CD4-positive, alpha-beta T cell (primary cell): ENCODE measurements at regions not wholly inside any gene's neighbourhood (a gene's known extent, or its start where the extent isn't known, plus 50 kb on each side); places are given as distances from the start of the nearest gene placed in this dataset.
A peak's percentile ranks its signal among the peaks of the same experiment; 100 is the strongest.

Experiments
- ATAC-seq: fragments of 200-7000 bp; cut with Tn5 transposase; one replicate; pipeline ENCODE4 v1.10.0; 2022; ENCODE audit warnings: mild to moderate bottlenecking; ENCODE audit not compliant: poor library complexity
- CTCF ChIA-PET: fragments of 350-600 bp; sonication (Branson Sonifier 250); formaldehyde crosslinking; loops from one replicate; lab custom pipeline; 2021; ENCODE audit warnings: antibody characterized with exemption, inconsistent platforms; lab: Charles Lee
- POLR2A ChIA-PET: fragments of 350-600 bp; sonication (Branson Sonifier 250); formaldehyde crosslinking; loops from one replicate; lab custom pipeline; 2021; ENCODE audit warnings: antibody characterized with exemption, inconsistent platforms; lab: Charles Lee
- DNase-seq, 14 experiments: peaks; one replicate each; pipeline ENCODE4 v3.0.0-alpha.2; 2013 to 2020; ENCODE audit warnings: mixed read lengths in 2 of 14
- H3K27ac ChIP-seq, 2 donors: one replicate each; pipeline versions ENCODE4 v1.5.1 to v1.7.0; 2013; ENCODE audit warnings: low read length in 2 of 2, low read depth in 1 of 2, mild to moderate bottlenecking in 1 of 2
- H3K27me3 ChIP-seq, 2 experiments: 1 replicate in 1 of 2; 2 replicates in 1 of 2; pipeline versions ENCODE4 v1.6.1 to v1.7.0; 2013; ENCODE audit warnings: low read length in 2 of 2, control low read depth in 1 of 2, mild to moderate bottlenecking in 1 of 2, moderate library complexity in 1 of 2; ENCODE audit not compliant: insufficient read depth in 2 of 2, control insufficient read depth in 1 of 2
- H3K36me3 ChIP-seq: one replicate; pipeline ENCODE4 v1.6.1; 2013; ENCODE audit warnings: low read length, control low read depth; ENCODE audit not compliant: insufficient read depth
- H3K4me1 ChIP-seq: one replicate; pipeline ENCODE4 v1.6.1; 2013; ENCODE audit warnings: low read length, control low read depth; ENCODE audit not compliant: insufficient read depth
- H3K4me3 ChIP-seq: one replicate; pipeline ENCODE4 v1.5.1; 2013; ENCODE audit warnings: mild to moderate bottlenecking, low read length, moderate library complexity
- H3K9me3 ChIP-seq, 2 experiments: 1 replicate in 1 of 2; 2 replicates in 1 of 2; pipeline versions ENCODE4 v1.6.1 to v1.7.0; 2013; ENCODE audit warnings: low read length in 2 of 2, mild to moderate bottlenecking in 2 of 2, control low read depth in 1 of 2, moderate library complexity in 1 of 2; ENCODE audit not compliant: control insufficient read depth in 1 of 2, insufficient read depth in 1 of 2
- H3K27ac Mint-ChIP-seq: one replicate; pipeline ENCODE4 v1.8.0; 2020; ENCODE audit warnings: mixed read lengths
- H3K27me3 Mint-ChIP-seq: one replicate; pipeline ENCODE4 v1.8.0; 2021; ENCODE audit warnings: mixed read lengths
- H3K36me3 Mint-ChIP-seq: one replicate; pipeline ENCODE4 v1.8.0; 2021; ENCODE audit warnings: low read depth, mixed read lengths
- H3K4me1 Mint-ChIP-seq: one replicate; pipeline ENCODE4 v1.8.0; 2021; ENCODE audit warnings: low read depth, mixed read lengths
- H3K4me3 Mint-ChIP-seq: one replicate; pipeline ENCODE4 v1.8.0; 2020; ENCODE audit warnings: mild to moderate bottlenecking, mixed read lengths
- H3K9me3 Mint-ChIP-seq: one replicate; pipeline ENCODE4 v1.8.0; 2020; ENCODE audit warnings: mixed read lengths
- intact Hi-C, 2 experiments: fragments of 100-400 bp; cut with DNase I in 1 of 2; cut with micrococcal nuclease in 1 of 2; formaldehyde crosslinking; loops; one replicate each; pipeline versions ENCODE4 v1.15.1 to v1.9.0; 2023 to 2025; cut with DNase I, micrococcal nuclease
- TF ChIP-seq, protein P1 (sequence below): fragments of 200-600 bp; IDR thresholded peaks from one replicate; pipeline ENCODE4 v1.8.0; 2022; ENCODE audit warnings: antibody characterized with exemption, mild to moderate bottlenecking

- no peaks in the 10 kb centered on the region for H3K9me3 Mint-ChIP-seq
- H3K4me3 ChIP-seq, result no peak overlapping the region
- H3K27ac ChIP-seq, result no peak overlapping the region
- ChIA-PET CTCF (no interaction called here), POLR2A (no interaction called here)
- no peaks in the 10 kb centered on the region for H3K36me3 Mint-ChIP-seq
- no peak for ATAC-seq
- peaks cover 10% of the 10 kb centered on the region for H3K27me3 Mint-ChIP-seq
- intact Hi-C loops, result loop anchor here (2.0 to 10.0 kb wide), 4 partner anchors 425 to 1375 kb away; no protein-coding TSS in a partner anchor
- H3K9me3 ChIP-seq, result no peaks in the 10 kb centered on the region
- DNase-seq, result no peak
- H3K27ac Mint-ChIP-seq, result no peak overlapping the region
- no peak overlapping the region for H3K4me3 Mint-ChIP-seq
- H3K36me3 ChIP-seq, result no peaks in the 10 kb centered on the region
- no peaks in the 10 kb centered on the region for H3K4me1 ChIP-seq
- no peaks in the 10 kb centered on the region for H3K27me3 ChIP-seq
- no peaks in the 10 kb centered on the region for H3K4me1 Mint-ChIP-seq
- TF ChIP-seq, protein P1, sequence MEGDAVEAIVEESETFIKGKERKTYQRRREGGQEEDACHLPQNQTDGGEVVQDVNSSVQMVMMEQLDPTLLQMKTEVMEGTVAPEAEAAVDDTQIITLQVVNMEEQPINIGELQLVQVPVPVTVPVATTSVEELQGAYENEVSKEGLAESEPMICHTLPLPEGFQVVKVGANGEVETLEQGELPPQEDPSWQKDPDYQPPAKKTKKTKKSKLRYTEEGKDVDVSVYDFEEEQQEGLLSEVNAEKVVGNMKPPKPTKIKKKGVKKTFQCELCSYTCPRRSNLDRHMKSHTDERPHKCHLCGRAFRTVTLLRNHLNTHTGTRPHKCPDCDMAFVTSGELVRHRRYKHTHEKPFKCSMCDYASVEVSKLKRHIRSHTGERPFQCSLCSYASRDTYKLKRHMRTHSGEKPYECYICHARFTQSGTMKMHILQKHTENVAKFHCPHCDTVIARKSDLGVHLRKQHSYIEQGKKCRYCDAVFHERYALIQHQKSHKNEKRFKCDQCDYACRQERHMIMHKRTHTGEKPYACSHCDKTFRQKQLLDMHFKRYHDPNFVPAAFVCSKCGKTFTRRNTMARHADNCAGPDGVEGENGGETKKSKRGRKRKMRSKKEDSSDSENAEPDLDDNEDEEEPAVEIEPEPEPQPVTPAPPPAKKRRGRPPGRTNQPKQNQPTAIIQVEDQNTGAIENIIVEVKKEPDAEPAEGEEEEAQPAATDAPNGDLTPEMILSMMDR, result no peak
These were observed 70.9 kb upstream of the UBE3A start for GRCh38 chr15:25509703-25510102.

DNA sequence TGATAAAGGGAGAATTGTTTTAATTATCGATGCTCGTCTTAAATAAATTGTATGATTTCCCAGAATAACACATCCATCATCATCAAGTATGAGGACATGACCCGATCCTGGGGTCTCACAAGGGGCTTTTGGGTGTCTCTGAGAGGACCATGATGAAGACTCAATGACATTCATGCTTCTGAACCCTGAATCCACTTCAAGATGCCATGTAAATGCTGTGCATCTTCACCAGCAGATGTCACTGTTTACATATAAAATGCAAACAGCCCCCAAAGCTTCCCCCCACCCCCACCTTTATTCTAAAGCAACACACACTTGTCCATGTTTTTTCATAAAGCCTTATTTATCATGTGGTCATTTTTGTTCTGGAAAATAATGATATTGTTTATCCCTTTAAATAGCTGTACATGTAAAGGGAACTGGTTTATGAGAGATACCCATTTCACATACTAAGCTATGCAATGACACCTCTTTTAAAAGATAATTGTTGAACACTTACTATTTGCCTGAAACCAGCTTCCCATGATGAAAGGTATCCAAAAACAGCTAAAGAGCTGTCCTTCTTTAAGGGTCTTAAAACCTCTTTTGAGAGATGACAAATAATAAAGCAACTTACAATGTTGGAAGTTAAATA lies 69.7 kb upstream of the UBE3A start:
- ChIA-PET CTCF (interaction anchor here (0.7 to 0.8 kb wide), 2 partner anchors 13 to 1592 kb away, joined by 3 to 5 read pairs; no protein-coding TSS in a partner anchor), POLR2A (no interaction called here)
- Histone ChIP-seq H3K27ac (no peak overlapping the region), H3K27me3 (no peaks in the 10 kb centered on the region), H3K36me3 (no peaks in the 10 kb centered on the region), H3K4me3 (no peak overlapping the region), H3K4me1 (no peaks in the 10 kb centered on the region), H3K9me3 (no peaks in the 10 kb centered on the region)
- H3K27ac Mint-ChIP-seq, result no peak overlapping the region
- no peaks in the 10 kb centered on the region for H3K9me3 Mint-ChIP-seq
- DNase-seq (peak in 3 of 14 experiments; percentile 3 to 46 (median 35)), ATAC-seq (no peak)
- H3K27me3 Mint-ChIP-seq, result peaks cover 10% of the 10 kb centered on the region
- TF ChIP-seq, protein P1, result peak; percentile 70
- H3K4me1 Mint-ChIP-seq, result no peaks in the 10 kb centered on the region
- no peak overlapping the region for H3K4me3 Mint-ChIP-seq
- no peaks in the 10 kb centered on the region for H3K36me3 Mint-ChIP-seq
- intact Hi-C loops, result loop anchor here (2.0 to 10.0 kb wide), 4 partner anchors 426 to 1376 kb away; no protein-coding TSS in a partner anchor

- H3K9me3 Mint-ChIP-seq, result no peaks in the 10 kb centered on the region
These were observed 65.5 kb upstream of the UBE3A start for GRCh38 chr15:25504307-25504706.

More at GRCh38 chr15:25504307-25504706, 65.5 kb upstream of the UBE3A start:
- Mint-ChIP-seq H3K27me3 (peaks cover 10% of the 10 kb centered on the region), H3K4me1 (no peaks in the 10 kb centered on the region), H3K36me3 (no peaks in the 10 kb centered on the region), H3K27ac (no peak overlapping the region), H3K4me3 (no peak overlapping the region)
- ChIA-PET POLR2A (no interaction called here), CTCF (no interaction called here)
- H3K4me3 ChIP-seq, result no peak overlapping the region
- H3K27ac ChIP-seq, result no peak overlapping the region
- DNase-seq (no peak), ATAC-seq (no peak)
- TF ChIP-seq, protein P1, result no peak
- H3K36me3 ChIP-seq, result no peaks in the 10 kb centered on the region
- H3K4me1 ChIP-seq, result no peaks in the 10 kb centered on the region
- H3K27me3 ChIP-seq, result no peaks in the 10 kb centered on the region
- no peaks in the 10 kb centered on the region for H3K9me3 ChIP-seq
- intact Hi-C loops, result loop anchor here (10.0 kb wide), 2 partner anchors 430 to 1380 kb away; no protein-coding TSS in a partner anchor
